ENCODE measurements at regions not wholly inside any gene's neighbourhood (a gene's known extent, or its start where the extent isn't known, plus 50 kb on each side); places are given as distances from the start of the nearest gene placed in this dataset.
"Not testable (repeated sequence)": the region's sequence is repeated elsewhere in the genome, so short reads cannot be mapped to it uniquely, and the experiment has no call there.

DNA sequence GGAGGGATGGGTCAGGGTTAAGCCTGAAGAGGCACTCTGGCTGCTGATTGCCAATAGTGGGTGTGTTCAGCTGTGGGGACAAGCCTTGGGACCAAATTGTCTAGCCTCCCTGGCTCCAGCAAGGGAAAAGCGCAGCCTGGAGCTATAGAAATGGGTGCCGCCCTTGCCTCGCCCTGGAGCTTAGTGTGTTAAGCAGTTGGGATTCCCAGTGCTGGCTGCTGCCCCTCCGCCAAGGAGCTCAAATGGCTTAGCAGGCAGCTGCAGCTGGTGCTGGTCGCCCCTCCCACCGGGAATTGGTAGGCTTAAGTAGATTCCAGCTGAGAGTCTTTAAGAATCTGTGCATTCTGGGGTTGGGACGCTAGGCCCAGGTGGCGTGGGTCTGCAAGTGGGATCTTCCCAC is 662.9 kb upstream of the TBL1XR1 start:
- intact Hi-C loops (cut with DNase I): no loop called here
- Histone ChIP-seq H3K36me3 (no peaks in the 10 kb centered on the region), H3K27ac (no peak overlapping the region), H3K27me3 (no peaks in the 10 kb centered on the region), H3K4me1 (no peaks in the 10 kb centered on the region), H3K4me3 (no peak overlapping the region), H3K9me3 (peaks cover 0 to 36% (median 16%) of the 10 kb centered on the region in 12 donors)
- WGBS, 4 donors: 88 to 100% (median 97%) methylated on average over 5 to 8 of the region's 8 CpGs
- DNase-seq (no peak), ATAC-seq (no peak)
- TF ChIP-seq, protein P1, sequence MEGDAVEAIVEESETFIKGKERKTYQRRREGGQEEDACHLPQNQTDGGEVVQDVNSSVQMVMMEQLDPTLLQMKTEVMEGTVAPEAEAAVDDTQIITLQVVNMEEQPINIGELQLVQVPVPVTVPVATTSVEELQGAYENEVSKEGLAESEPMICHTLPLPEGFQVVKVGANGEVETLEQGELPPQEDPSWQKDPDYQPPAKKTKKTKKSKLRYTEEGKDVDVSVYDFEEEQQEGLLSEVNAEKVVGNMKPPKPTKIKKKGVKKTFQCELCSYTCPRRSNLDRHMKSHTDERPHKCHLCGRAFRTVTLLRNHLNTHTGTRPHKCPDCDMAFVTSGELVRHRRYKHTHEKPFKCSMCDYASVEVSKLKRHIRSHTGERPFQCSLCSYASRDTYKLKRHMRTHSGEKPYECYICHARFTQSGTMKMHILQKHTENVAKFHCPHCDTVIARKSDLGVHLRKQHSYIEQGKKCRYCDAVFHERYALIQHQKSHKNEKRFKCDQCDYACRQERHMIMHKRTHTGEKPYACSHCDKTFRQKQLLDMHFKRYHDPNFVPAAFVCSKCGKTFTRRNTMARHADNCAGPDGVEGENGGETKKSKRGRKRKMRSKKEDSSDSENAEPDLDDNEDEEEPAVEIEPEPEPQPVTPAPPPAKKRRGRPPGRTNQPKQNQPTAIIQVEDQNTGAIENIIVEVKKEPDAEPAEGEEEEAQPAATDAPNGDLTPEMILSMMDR (IDR thresholded peaks at IDR 0.05): no peak
- no peak for TF ChIP-seq POLR2A (IDR thresholded peaks at IDR 0.05)

DNA sequence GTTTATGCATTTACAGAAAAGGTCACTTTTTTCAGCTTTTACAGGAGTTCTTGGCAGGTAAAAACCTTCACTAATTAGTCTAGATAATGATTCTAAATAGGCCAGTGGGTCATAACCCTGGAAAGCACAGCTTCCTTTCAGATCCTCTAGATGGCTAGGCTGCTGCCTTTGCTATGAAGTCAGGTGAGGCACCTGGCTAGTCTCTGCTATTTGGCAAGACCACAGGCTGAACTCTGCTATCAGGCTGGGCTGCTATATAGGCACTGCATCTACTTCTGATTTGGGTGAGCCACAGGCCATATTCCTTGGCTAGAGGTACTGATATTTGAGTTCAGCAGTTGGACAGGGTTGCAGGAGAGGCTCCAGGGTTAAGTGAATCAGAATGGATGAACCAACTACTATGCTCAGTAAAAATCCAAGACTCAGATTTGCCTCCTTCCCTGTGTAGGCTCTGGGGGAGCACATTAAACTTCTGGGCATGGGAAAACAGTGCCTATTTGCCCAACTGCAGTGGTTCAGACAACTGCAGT is 665.7 kb upstream of the TBL1XR1 start:
- no peak for DNase-seq
- intact Hi-C loops (cut with DNase I): no loop called here
- no peaks in the 10 kb centered on the region for H3K4me1 ChIP-seq
- no peak for TF ChIP-seq POLR2A (IDR thresholded peaks at IDR 0.05)
- TF ChIP-seq, protein P1 (IDR thresholded peaks at IDR 0.05): no peak
- no peak overlapping the region for H3K4me3 ChIP-seq
- H3K9me3 ChIP-seq: peaks cover 0 to 44% (median 19%) of the 10 kb centered on the region in 12 donors
- ATAC-seq: no peak
- no peaks in the 10 kb centered on the region for H3K27me3 ChIP-seq
- no peaks in the 10 kb centered on the region for H3K36me3 ChIP-seq
- H3K27ac ChIP-seq: no peak overlapping the region

DNA sequence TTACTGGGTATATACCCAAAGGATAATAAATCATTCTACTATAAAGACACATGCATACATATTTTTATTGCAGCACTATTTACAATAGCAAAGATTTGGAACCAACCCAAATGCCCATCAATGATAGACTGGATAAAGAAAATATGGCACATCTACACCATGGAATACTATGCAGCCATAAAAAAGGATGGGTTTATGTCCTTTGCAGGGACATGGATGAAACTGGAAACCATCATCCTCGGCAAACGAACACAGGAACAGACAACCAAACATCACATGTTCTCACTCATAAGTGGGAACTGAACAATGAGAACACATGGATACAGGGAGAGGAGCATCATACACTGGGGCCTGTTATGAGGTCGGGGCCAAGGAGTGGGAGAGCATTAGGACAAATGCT is 665.0 kb upstream of the KCNMB2 start:
- intact Hi-C loops (cut with DNase I); DNase-seq; H3K36me3 ChIP-seq; H3K27ac ChIP-seq; ATAC-seq; H3K27me3 ChIP-seq; H3K4me1 ChIP-seq; H3K4me3 ChIP-seq: not testable (repeated sequence)
- H3K9me3 ChIP-seq: peaks cover 0 to 45% (median 6%) of the 10 kb centered on the region in 12 donors
- 93 to 98% (median 95%) methylated on average over 3 of the region's 3 CpGs for WGBS, 4 donors

DNA sequence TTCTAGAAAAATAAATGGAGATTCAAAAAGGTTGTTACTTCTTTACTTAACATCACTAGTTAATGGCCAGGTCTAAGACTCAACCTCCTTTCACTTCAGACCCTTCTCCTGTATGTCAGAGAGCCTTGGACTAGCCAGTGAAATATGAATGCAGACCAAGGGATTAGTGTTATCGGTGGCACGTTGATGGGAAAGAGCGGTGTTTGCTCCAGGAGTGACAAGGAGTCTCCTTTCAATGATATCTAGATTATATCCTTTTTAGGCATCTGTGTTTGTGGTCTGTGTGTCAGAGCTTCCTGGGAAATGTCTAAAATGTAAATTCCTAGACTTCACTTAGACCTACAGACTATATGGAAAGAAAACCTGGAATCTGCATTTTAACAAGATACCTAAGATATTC is 658.0 kb upstream of the KCNMB2 start:
- WGBS, 4 donors: 76 to 79% (median 77%) methylated on average over 3 of the region's 3 CpGs
- Histone ChIP-seq H3K36me3 (no peaks in the 10 kb centered on the region), H3K4me3 (no peak overlapping the region), H3K27ac (no peak overlapping the region), H3K9me3 (no peaks in the 10 kb centered on the region), H3K4me1 (peaks cover 0 to 3% (median 0%) of the 10 kb centered on the region in 12 donors), H3K27me3 (no peaks in the 10 kb centered on the region)
- DNase-seq (no peak), ATAC-seq (no peak)
- intact Hi-C loops (cut with DNase I): no loop called here
- TF ChIP-seq, protein P1 (IDR thresholded peaks at IDR 0.05): no peak
- TF ChIP-seq POLR2A (IDR thresholded peaks at IDR 0.05): no peak

DNA sequence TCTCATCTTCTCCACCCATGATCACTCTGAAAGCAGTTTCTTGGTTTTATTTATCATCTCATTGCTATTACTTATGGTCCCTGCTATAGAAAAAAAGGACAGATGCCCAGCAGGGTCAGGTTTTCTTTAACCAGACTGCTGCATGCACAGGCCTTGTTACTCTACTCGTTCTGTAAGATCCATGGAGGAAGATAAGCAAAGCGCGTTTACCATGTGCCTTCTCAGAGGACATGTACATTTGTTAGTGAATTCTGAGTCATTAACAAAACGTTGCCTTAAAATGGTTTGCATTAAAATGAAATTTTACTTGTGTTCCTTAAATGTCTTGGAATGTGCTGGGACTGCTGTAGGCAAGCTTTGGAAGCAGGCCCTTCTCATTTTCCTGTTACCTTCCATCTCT is 657.3 kb upstream of the KCNMB2 start:
- no peaks in the 10 kb centered on the region for H3K27me3 ChIP-seq
- H3K4me1 ChIP-seq: peaks cover 0 to 7% (median 0%) of the 10 kb centered on the region in 12 donors
- intact Hi-C loops (cut with DNase I): no loop called here
- no peak for TF ChIP-seq POLR2A (IDR thresholded peaks at IDR 0.05)
- TF ChIP-seq, protein P1 (IDR thresholded peaks at IDR 0.05): no peak
- H3K36me3 ChIP-seq: no peaks in the 10 kb centered on the region
- ATAC-seq: no peak
- 91 to 93% (median 93%) methylated on average over 4 of the region's 4 CpGs for WGBS, 4 donors
- no peaks in the 10 kb centered on the region for H3K9me3 ChIP-seq
- H3K27ac ChIP-seq: no peak overlapping the region
- no peak for DNase-seq
- H3K4me3 ChIP-seq: no peak overlapping the region

All from heart left ventricle (tissue), 16 donors.